Caco-2 (cell line): ENCODE measurements at regions not wholly inside any gene's neighbourhood (a gene's known extent, or its start where the extent isn't known, plus 50 kb on each side); places are given as distances from the start of the nearest gene placed in this dataset.

Experiments
- BruUV-seq: library from RNA; stranded (reverse); fragments of 400-500 nt; replicated peaks from 2 replicates; lab custom pipeline; 2021; lab: Mats Ljungman, UMichigan
- CTCF ChIA-PET: fragments of 300-600 bp; sonication (Branson Sonifier 250); formaldehyde crosslinking; loops from one replicate; lab custom pipeline; 2022; ENCODE audit warnings: antibody characterized with exemption; lab: Charles Lee
- POLR2A ChIA-PET: fragments of 300-600 bp; sonication (Branson Sonifier 250); formaldehyde crosslinking; loops from one replicate; lab custom pipeline; 2022; ENCODE audit warnings: antibody characterized with exemption; lab: Charles Lee
- DNase-seq, 2 experiments: peaks; one replicate each; pipeline versions ENCODE4 v3.0.0 to v3.0.0-alpha.2; 2020 to 2022
- H3K27me3 ChIP-seq: replicated peaks from 2 replicates; pipeline ENCODE4 v1.6.0; 2011; ENCODE audit warnings: low read length; ENCODE audit not compliant: control insufficient read depth, insufficient read depth
- H3K36me3 ChIP-seq: 2 replicates; pipeline ENCODE4 v1.5.1; 2011; ENCODE audit warnings: low read length; ENCODE audit not compliant: control insufficient read depth, insufficient read depth
- H3K4me1 ChIP-seq: fragments of 250-450 bp; sonication (Bioruptor Pico); 2 replicates; pipeline ENCODE4 v1.5.1; 2020; ENCODE audit warnings: mild to moderate bottlenecking
- H3K4me3 ChIP-seq: 2 replicates; pipeline ENCODE4 v1.5.1; 2011; ENCODE audit warnings: low read depth, mild to moderate bottlenecking, control low read depth, low read length
- H3K9me3 ChIP-seq: fragments of 250-450 bp; sonication (Bioruptor Pico); 2 replicates; pipeline ENCODE4 v1.5.1; 2020; ENCODE audit warnings: mild to moderate bottlenecking, moderate library complexity
- H3K27ac Mint-ChIP-seq: one replicate; pipeline ENCODE4 v1.8.0; 2022; ENCODE audit warnings: mixed read lengths; ENCODE audit not compliant: unreplicated experiment
- H3K27me3 Mint-ChIP-seq: one replicate; pipeline ENCODE4 v1.8.0; 2022; ENCODE audit warnings: mixed read lengths; ENCODE audit not compliant: insufficient read depth, unreplicated experiment
- H3K36me3 Mint-ChIP-seq: one replicate; pipeline ENCODE4 v1.8.0; 2022; ENCODE audit warnings: mild to moderate bottlenecking, mixed read lengths; ENCODE audit not compliant: insufficient read depth, unreplicated experiment
- H3K4me1 Mint-ChIP-seq: one replicate; pipeline ENCODE4 v1.8.0; 2022; ENCODE audit warnings: low read depth, mixed read lengths; ENCODE audit not compliant: unreplicated experiment
- H3K4me3 Mint-ChIP-seq: one replicate; pipeline ENCODE4 v1.8.0; 2022; ENCODE audit warnings: mild to moderate bottlenecking, moderate library complexity, mixed read lengths; ENCODE audit not compliant: unreplicated experiment
- H3K9me3 Mint-ChIP-seq: one replicate; pipeline ENCODE4 v1.8.0; 2022; ENCODE audit warnings: mixed read lengths; ENCODE audit not compliant: unreplicated experiment
- CTCF ChIP-seq, 2 experiments: fragments of 200-600 bp in 1 of 2; IDR thresholded peaks; 1 replicate in 1 of 2; 2 replicates in 1 of 2; pipeline versions ENCODE4 v1.5.1 to v1.8.0; 2011 to 2022; ENCODE audit warnings: antibody characterized with exemption in 1 of 2, control low read depth in 1 of 2, inconsistent platforms in 1 of 2, low read depth in 1 of 2, low read length in 1 of 2, mild to moderate bottlenecking in 1 of 2, moderate library complexity in 1 of 2; ENCODE audit not compliant: insufficient read depth in 1 of 2, severe bottlenecking in 1 of 2, unreplicated experiment in 1 of 2
- intact Hi-C: fragments of 100-400 bp; cut with micrococcal nuclease; formaldehyde crosslinking; loops from one replicate; pipeline ENCODE4 v1.10.0; 2022; ENCODE audit not compliant: unreplicated experiment

DNA sequence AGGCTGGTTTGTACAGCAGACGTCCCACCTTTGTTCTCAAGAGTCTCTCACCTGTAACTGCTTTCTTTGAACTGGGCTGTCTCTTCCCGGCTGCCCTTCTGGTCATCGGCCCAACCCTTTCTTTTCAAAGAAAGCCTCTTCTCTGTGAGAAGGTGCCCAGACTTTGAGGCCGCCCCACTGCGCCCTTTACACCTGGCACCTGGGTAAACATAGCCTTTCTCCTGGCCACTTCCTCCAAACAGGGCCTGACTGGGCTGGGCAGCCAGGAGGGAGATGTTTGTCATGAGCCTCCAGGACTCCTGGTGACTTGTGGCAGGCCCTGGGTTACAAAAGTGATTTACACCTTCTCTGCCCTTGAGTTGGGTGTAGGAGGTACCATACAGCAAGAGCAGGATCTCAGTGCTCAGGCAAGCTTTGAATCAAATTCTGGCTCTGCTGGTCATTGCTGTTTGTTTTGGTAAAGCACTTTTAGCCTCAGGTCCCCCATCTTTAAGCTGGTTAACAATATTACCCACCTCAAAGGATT is 127.2 kb upstream of the CXCL14 start:
- Histone ChIP-seq H3K4me3 (no peak overlapping the region), H3K27me3 (no peaks in the 10 kb centered on the region), H3K36me3 (no peaks in the 10 kb centered on the region), H3K4me1 (no peaks in the 10 kb centered on the region), H3K9me3 (no peaks in the 10 kb centered on the region)
- BruUV-seq: no TSS peak
- Mint-ChIP-seq H3K36me3 (no peaks in the 10 kb centered on the region), H3K27ac (no peak overlapping the region), H3K4me1 (no peaks in the 10 kb centered on the region), H3K27me3 (peaks cover 12% of the 10 kb centered on the region), H3K9me3 (no peaks in the 10 kb centered on the region), H3K4me3 (no peak overlapping the region)
- ChIA-PET POLR2A (no interaction called here), CTCF (no interaction called here)
- no peak for DNase-seq
- intact Hi-C loops: no loop called here
- no peak for TF ChIP-seq CTCF (IDR thresholded peaks at IDR 0.05; ENCODE audit: insufficient read depth in 1 of 2, low read depth in 1 of 2, low read length in 1 of 2, severe bottlenecking in 1 of 2, unreplicated experiment in 1 of 2)

GRCh38 chr5:135705141-135705631 is 126.4 kb upstream of the CXCL14 start:
- DNase-seq: no peak
- Histone ChIP-seq H3K36me3 (no peaks in the 10 kb centered on the region), H3K4me1 (no peaks in the 10 kb centered on the region), H3K4me3 (no peak overlapping the region), H3K27me3 (no peaks in the 10 kb centered on the region), H3K9me3 (no peaks in the 10 kb centered on the region)
- H3K27ac Mint-ChIP-seq: no peak overlapping the region
- intact Hi-C loops: no loop called here
- no peaks in the 10 kb centered on the region for H3K36me3 Mint-ChIP-seq
- H3K27me3 Mint-ChIP-seq: peaks cover 12% of the 10 kb centered on the region
- POLR2A ChIA-PET: no interaction called here
- no peak overlapping the region for H3K4me3 Mint-ChIP-seq
- TF ChIP-seq CTCF (IDR thresholded peaks at IDR 0.05; ENCODE audit: insufficient read depth in 1 of 2, low read depth in 1 of 2, low read length in 1 of 2, severe bottlenecking in 1 of 2, unreplicated experiment in 1 of 2): no peak
- H3K9me3 Mint-ChIP-seq: no peaks in the 10 kb centered on the region
- CTCF ChIA-PET: no interaction called here
- no peaks in the 10 kb centered on the region for H3K4me1 Mint-ChIP-seq
- no TSS peak for BruUV-seq

- ChIA-PET CTCF (no interaction called here), POLR2A (no interaction called here)
- H3K4me3 ChIP-seq: no peak overlapping the region
- no peak for DNase-seq
- Mint-ChIP-seq H3K9me3 (no peaks in the 10 kb centered on the region), H3K4me3 (no peak overlapping the region), H3K27me3 (peaks cover 12% of the 10 kb centered on the region), H3K36me3 (no peaks in the 10 kb centered on the region), H3K27ac (no peak overlapping the region), H3K4me1 (no peaks in the 10 kb centered on the region)
- no peaks in the 10 kb centered on the region for H3K36me3 ChIP-seq
- intact Hi-C loops: no loop called here
- H3K27me3 ChIP-seq: no peaks in the 10 kb centered on the region
- no peaks in the 10 kb centered on the region for H3K9me3 ChIP-seq
- no peaks in the 10 kb centered on the region for H3K4me1 ChIP-seq
- BruUV-seq: no TSS peak
- no peak for TF ChIP-seq CTCF (IDR thresholded peaks at IDR 0.05; ENCODE audit: insufficient read depth in 1 of 2, low read depth in 1 of 2, low read length in 1 of 2, severe bottlenecking in 1 of 2, unreplicated experiment in 1 of 2)
Observed at GRCh38 chr5:135704616-135705015, 125.8 kb upstream of the CXCL14 start.
